Fibroblast of gingiva (primary cell): ENCODE measurements at regions not wholly inside any gene's neighbourhood (a gene's known extent, or its start where the extent isn't known, plus 50 kb on each side); places are given as distances from the start of the nearest gene placed in this dataset.

Experiments
- DNase-seq: peaks from one replicate; pipeline ENCODE4 v3.0.0-alpha.2; 2011; ENCODE audit warnings: low read depth

DNA sequence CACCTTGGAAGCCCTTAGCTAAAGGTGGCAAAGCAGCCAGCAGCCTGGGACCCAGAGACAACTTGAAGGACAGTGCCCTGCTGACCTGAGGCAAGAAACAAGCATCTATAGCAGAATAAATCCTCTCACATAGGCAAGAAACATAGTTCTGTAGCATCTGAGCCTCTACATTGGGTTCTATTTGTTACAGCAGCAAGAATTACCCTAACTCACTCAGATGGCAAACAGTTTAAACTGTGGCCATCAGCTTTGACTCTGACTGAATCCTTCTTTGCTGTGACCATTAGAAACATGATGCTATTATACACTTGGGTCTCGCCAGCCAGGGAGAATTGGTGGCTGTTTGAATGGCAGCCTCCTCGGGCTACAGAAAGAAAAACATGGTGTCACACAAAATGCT lies 53.1 kb upstream of the CCL1 start:
- DNase-seq: no peak

DNA sequence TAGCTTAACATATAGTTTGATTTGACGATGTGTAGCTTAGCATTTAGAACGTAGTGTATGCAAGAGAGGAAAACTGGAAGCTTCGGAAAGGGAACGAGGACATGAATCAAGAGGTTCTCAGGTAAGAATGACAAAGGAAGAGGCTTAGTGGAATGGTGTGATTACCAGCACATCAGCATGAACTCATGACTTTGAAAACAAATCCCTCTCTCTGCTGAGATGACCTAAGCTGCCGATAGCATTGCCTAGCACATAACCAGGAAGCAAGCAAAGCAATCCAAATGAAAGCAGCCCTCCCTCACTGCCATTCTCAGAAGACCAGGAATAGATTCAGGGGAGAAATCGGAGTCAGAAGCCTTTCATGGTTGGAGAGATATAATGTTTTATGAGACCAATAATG lies 51.3 kb upstream of the CCL1 start:
- no peak for DNase-seq

DNA sequence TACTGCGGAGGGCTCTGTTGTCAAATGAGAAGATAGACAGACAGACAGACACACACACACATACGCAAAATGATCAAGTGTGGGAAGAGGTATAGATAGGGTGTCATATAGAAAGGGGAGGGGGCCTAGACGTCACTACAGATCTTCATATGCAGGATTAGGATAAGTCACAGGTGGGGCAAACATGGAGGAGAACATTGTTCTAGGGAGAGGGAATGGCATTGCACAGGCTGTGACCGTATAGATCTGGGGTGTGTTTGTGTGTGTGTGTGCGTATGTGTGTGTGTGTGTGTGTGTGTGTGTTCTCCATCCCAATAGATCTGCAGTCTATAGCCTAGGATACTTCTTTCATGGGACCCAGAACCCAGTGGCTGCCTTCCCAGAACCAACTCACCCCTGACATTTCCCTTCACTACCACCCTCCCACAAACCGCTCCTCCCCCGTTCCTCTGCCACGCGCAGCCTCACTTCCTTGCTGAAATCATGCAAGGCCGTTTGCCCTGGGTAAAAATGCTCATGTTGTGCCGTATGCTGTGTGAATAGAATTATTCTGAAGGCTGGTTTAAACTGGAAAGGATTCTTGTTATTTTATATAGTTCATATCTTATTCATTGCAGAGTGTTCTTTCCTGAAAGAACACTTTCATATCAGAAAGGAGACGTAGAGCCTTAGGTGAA lies 50.5 kb upstream of the CCL1 start:
- no peak for DNase-seq

DNA sequence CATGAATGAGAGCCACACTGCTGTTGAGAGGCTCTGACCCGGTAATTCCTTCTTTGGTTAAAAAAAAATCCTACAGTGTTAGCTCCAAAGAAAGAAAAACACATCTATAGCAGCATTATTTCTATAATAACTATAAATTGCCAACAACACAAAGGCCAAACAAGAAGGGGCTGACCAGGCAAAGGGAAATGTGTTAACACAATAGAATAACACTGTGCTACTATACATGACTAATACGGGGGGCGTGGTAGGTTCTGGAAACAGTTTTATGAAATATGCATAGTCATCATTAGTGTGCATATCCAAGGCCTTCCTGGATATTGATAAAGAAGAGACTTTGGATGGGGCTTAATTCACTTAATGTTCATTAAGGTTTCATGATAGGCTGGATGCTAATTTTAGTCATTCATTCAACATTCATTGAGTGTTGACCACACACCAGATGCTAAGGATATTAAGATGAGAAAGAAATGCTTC lies 50.0 kb upstream of the CCL1 start:
- DNase-seq: no peak
